ENCODE measurements at regions not wholly inside any gene's neighbourhood (a gene's known extent, or its start where the extent isn't known, plus 50 kb on each side); places are given as distances from the start of the nearest gene placed in this dataset.

GRCh38 chrX:51406688-51407519, 74.3 kb downstream of the NUDT10 start:
- Mint-ChIP-seq H3K27me3 (ENCODE audit: low read depth in 3 of 3) (peaks cover 0 to 5% (median 0%) of the 10 kb centered on the region in 3 donors), H3K4me3 (no peak overlapping the region)
- no peak for TF ChIP-seq CTCF (IDR thresholded peaks at IDR 0.05)

GRCh38 chrX:51404445-51404844, 71.8 kb downstream of the NUDT10 start:
- Mint-ChIP-seq H3K4me3 (no peak overlapping the region), H3K36me3 (no peaks in the 10 kb centered on the region), H3K27ac (no peak overlapping the region), H3K27me3 (ENCODE audit: low read depth in 3 of 3) (peaks cover 0 to 7% (median 0%) of the 10 kb centered on the region in 3 donors), H3K9me3 (peaks cover 0 to 12% (median 8%) of the 10 kb centered on the region in 7 donors), H3K4me1 (no peaks in the 10 kb centered on the region)
- Histone ChIP-seq H3K36me3 (replicated peaks in 1 of 2; ENCODE audit: control insufficient read depth in 1 of 2, insufficient read depth in 2 of 2, low read length in 2 of 2) (no peaks in the 10 kb centered on the region), H3K27me3 (ENCODE audit: control insufficient read depth in 2 of 2, insufficient read depth in 2 of 2, low read length in 2 of 2) (no peaks in the 10 kb centered on the region), H3K79me2 (ENCODE audit: insufficient read depth, low read length) (no peaks in the 10 kb centered on the region), H2AFZ (ENCODE audit: insufficient read depth, low read depth, low read length, poor library complexity, severe bottlenecking) (no peak overlapping the region), H3K4me2 (replicated peaks; ENCODE audit: extremely low read depth, low read length, poor library complexity, severe bottlenecking) (no peak overlapping the region), H3K4me1 (ENCODE audit: control insufficient read depth in 1 of 2, insufficient read depth in 2 of 2, low read length in 2 of 2) (no peaks in the 10 kb centered on the region), H3K27ac (ENCODE audit: low read depth in 1 of 2, low read length in 2 of 2) (no peak overlapping the region), H3K9ac (ENCODE audit: insufficient read depth, low read length, poor library complexity, severe bottlenecking) (no peak overlapping the region), H3K4me3 (replicated peaks in 1 of 3; ENCODE audit: low read depth in 2 of 3, low read length in 3 of 3) (no peak overlapping the region), H4K20me1 (ENCODE audit: insufficient read depth, low read length) (no peaks in the 10 kb centered on the region), H3K9me3 (replicated peaks in 1 of 2; ENCODE audit: control insufficient read depth in 1 of 2, insufficient read depth in 1 of 2, low read length in 2 of 2) (peaks cover 0 to 8% of the 10 kb centered on the region in 2 donors)
- TF ChIP-seq CTCF (IDR thresholded peaks at IDR 0.05): no peak
- no peak for DNase-seq
- WGBS (ENCODE audit: insufficient coverage): no CpG with 5 or more reads among the region's 4 CpGs
- intact Hi-C loops (cut with micrococcal nuclease): no loop called here

More at GRCh38 chrX:51406688-51407519, 74.3 kb downstream of the NUDT10 start:
- Histone ChIP-seq H3K36me3 (replicated peaks in 1 of 2; ENCODE audit: control insufficient read depth in 1 of 2, insufficient read depth in 2 of 2, low read length in 2 of 2) (no peaks in the 10 kb centered on the region), H3K27ac (ENCODE audit: low read depth in 1 of 2, low read length in 2 of 2) (no peak overlapping the region), H3K79me2 (ENCODE audit: insufficient read depth, low read length) (no peaks in the 10 kb centered on the region), H3K9me3 (replicated peaks in 1 of 2; ENCODE audit: control insufficient read depth in 1 of 2, insufficient read depth in 1 of 2, low read length in 2 of 2) (peaks cover 0 to 8% of the 10 kb centered on the region in 2 donors), H3K4me3 (replicated peaks in 1 of 3; ENCODE audit: low read depth in 2 of 3, low read length in 3 of 3) (no peak overlapping the region), H4K20me1 (ENCODE audit: insufficient read depth, low read length) (no peaks in the 10 kb centered on the region), H3K9ac (ENCODE audit: insufficient read depth, low read length, poor library complexity, severe bottlenecking) (no peak overlapping the region), H2AFZ (ENCODE audit: insufficient read depth, low read depth, low read length, poor library complexity, severe bottlenecking) (no peak overlapping the region), H3K27me3 (ENCODE audit: control insufficient read depth in 2 of 2, insufficient read depth in 2 of 2, low read length in 2 of 2) (no peaks in the 10 kb centered on the region), H3K4me2 (replicated peaks; ENCODE audit: extremely low read depth, low read length, poor library complexity, severe bottlenecking) (no peak overlapping the region), H3K4me1 (ENCODE audit: control insufficient read depth in 1 of 2, insufficient read depth in 2 of 2, low read length in 2 of 2) (no peaks in the 10 kb centered on the region)
- no peaks in the 10 kb centered on the region for H3K36me3 Mint-ChIP-seq
- H3K4me1 Mint-ChIP-seq: no peaks in the 10 kb centered on the region
- 94% methylated on average over 15 of the region's 54 CpGs for WGBS (ENCODE audit: insufficient coverage)
- intact Hi-C loops (cut with micrococcal nuclease): no loop called here
- peaks cover 0 to 12% (median 8%) of the 10 kb centered on the region in 7 donors for H3K9me3 Mint-ChIP-seq
- H3K27ac Mint-ChIP-seq: no peak overlapping the region
- DNase-seq: no peak

Data from CD14-positive monocyte (primary cell).